ENCODE measurements at regions not wholly inside any gene's neighbourhood (a gene's known extent, or its start where the extent isn't known, plus 50 kb on each side); places are given as distances from the start of the nearest gene placed in this dataset.

- TF ChIP-seq, protein P1, sequence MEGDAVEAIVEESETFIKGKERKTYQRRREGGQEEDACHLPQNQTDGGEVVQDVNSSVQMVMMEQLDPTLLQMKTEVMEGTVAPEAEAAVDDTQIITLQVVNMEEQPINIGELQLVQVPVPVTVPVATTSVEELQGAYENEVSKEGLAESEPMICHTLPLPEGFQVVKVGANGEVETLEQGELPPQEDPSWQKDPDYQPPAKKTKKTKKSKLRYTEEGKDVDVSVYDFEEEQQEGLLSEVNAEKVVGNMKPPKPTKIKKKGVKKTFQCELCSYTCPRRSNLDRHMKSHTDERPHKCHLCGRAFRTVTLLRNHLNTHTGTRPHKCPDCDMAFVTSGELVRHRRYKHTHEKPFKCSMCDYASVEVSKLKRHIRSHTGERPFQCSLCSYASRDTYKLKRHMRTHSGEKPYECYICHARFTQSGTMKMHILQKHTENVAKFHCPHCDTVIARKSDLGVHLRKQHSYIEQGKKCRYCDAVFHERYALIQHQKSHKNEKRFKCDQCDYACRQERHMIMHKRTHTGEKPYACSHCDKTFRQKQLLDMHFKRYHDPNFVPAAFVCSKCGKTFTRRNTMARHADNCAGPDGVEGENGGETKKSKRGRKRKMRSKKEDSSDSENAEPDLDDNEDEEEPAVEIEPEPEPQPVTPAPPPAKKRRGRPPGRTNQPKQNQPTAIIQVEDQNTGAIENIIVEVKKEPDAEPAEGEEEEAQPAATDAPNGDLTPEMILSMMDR (conservative IDR thresholded peaks at IDR 0.05; ENCODE audit: low read length): no peak
- no peak for TF ChIP-seq EZH2phosphoT487 (IDR thresholded peaks at IDR 0.05; ENCODE audit: borderline replicate concordance, low read depth, low read length)
Observed at GRCh38 chr20:52438326-52438963, 246.9 kb upstream of the ZFP64 start.
